Liver (tissue), 8 donors: ENCODE measurements at regions not wholly inside any gene's neighbourhood (a gene's known extent, or its start where the extent isn't known, plus 50 kb on each side); places are given as distances from the start of the nearest gene placed in this dataset.
A peak's percentile ranks its signal among the peaks of the same experiment; 100 is the strongest.

Experiments
- DNase-seq: peaks from one replicate; pipeline ENCODE4 v3.0.0-alpha.2; 2017; ENCODE audit warnings: low spot score
- H3K27ac ChIP-seq, 2 donors: one replicate each; pipeline ENCODE4 v1.7.0; 2013; ENCODE audit warnings: inconsistent platforms in 2 of 2, low read length in 2 of 2, control low read depth in 1 of 2, low read depth in 1 of 2, mild to moderate bottlenecking in 1 of 2
- H3K27me3 ChIP-seq, 4 donors: one replicate each; pipeline versions ENCODE4 v1.6.1 to v1.7.0; 2013; ENCODE audit warnings: low read length in 3 of 4, inconsistent platforms in 1 of 4, mild to moderate bottlenecking in 1 of 4, moderate library complexity in 1 of 4; ENCODE audit not compliant: control insufficient read depth in 4 of 4, insufficient read depth in 4 of 4
- H3K36me3 ChIP-seq, 4 donors: one replicate each; pipeline versions ENCODE4 v1.6.1 to v1.7.0; 2013; ENCODE audit warnings: low read length in 3 of 4, mild to moderate bottlenecking in 3 of 4, low read depth in 1 of 4, moderate library complexity in 1 of 4; ENCODE audit not compliant: control insufficient read depth in 4 of 4, insufficient read depth in 3 of 4
- H3K4me1 ChIP-seq, 4 donors: one replicate each; pipeline versions ENCODE4 v1.6.1 to v1.7.0; 2013; ENCODE audit warnings: low read length in 3 of 4, mild to moderate bottlenecking in 3 of 4, moderate library complexity in 1 of 4; ENCODE audit not compliant: control insufficient read depth in 4 of 4, insufficient read depth in 4 of 4
- H3K4me3 ChIP-seq, 3 donors: one replicate each; pipeline versions ENCODE4 v1.6.1 to v1.7.0; 2013; ENCODE audit warnings: low read length in 3 of 3, control low read depth in 1 of 3, low read depth in 1 of 3, mild to moderate bottlenecking in 1 of 3
- H3K9ac ChIP-seq, 2 donors: one replicate each; pipeline ENCODE4 v1.7.0; 2013; ENCODE audit warnings: low read length in 2 of 2, mild to moderate bottlenecking in 2 of 2, moderate library complexity in 2 of 2, control low read depth in 1 of 2, low read depth in 1 of 2
- H3K9me3 ChIP-seq, 4 donors: one replicate each; pipeline versions ENCODE4 v1.6.1 to v1.7.0; 2013; ENCODE audit warnings: low read length in 3 of 4; ENCODE audit not compliant: control insufficient read depth in 4 of 4
- CTCF ChIP-seq: fragments of 150-350 bp; IDR thresholded peaks from 2 replicates; pipeline ENCODE4 v1.5.1; 2017; ENCODE audit warnings: improper control_type of control experiment, low read depth, low read length; ENCODE audit not compliant: missing input control
- FOXA1 ChIP-seq: IDR thresholded peaks from 2 replicates; pipeline ENCODE4 v1.6.1; 2016; ENCODE audit warnings: antibody characterized with exemption
- FOXA2 ChIP-seq: IDR thresholded peaks from 2 replicates; pipeline ENCODE4 v1.6.1; 2016; ENCODE audit warnings: antibody characterized with exemption
- GABPA ChIP-seq, 2 donors: IDR thresholded peaks in 1 of 2; conservative IDR thresholded peaks in 1 of 2; 2 replicates each; pipeline ENCODE4 v1.6.1; 2016; ENCODE audit warnings: antibody characterized with exemption in 2 of 2, mild to moderate bottlenecking in 1 of 2, moderate library complexity in 1 of 2
- HNF4A ChIP-seq, 2 donors: conservative IDR thresholded peaks; 2 replicates each; pipeline ENCODE4 v1.6.1; 2016; ENCODE audit warnings: antibody characterized with exemption in 2 of 2, mild to moderate bottlenecking in 2 of 2
- HNF4G ChIP-seq: IDR thresholded peaks from 2 replicates; pipeline ENCODE4 v1.6.1; 2016; ENCODE audit warnings: antibody characterized with exemption
- JUND ChIP-seq, 2 donors: IDR thresholded peaks; 2 replicates each; pipeline ENCODE4 v1.6.1; 2016; ENCODE audit warnings: antibody characterized with exemption in 2 of 2
- MAX ChIP-seq: IDR thresholded peaks from 2 replicates; pipeline ENCODE4 v1.6.1; 2016; ENCODE audit warnings: antibody characterized with exemption
- NR2F2 ChIP-seq: IDR thresholded peaks from 2 replicates; pipeline ENCODE4 v1.6.1; 2016; ENCODE audit warnings: antibody characterized with exemption
- RAD21 ChIP-seq, 2 donors: IDR thresholded peaks; 2 replicates each; pipeline ENCODE4 v1.6.1; 2016; ENCODE audit warnings: antibody characterized with exemption in 2 of 2, mild to moderate bottlenecking in 2 of 2
- REST ChIP-seq: IDR thresholded peaks from 2 replicates; pipeline ENCODE4 v1.6.1; 2016; ENCODE audit warnings: antibody characterized with exemption, mild to moderate bottlenecking
- RXRA ChIP-seq, 2 donors: IDR thresholded peaks; 2 replicates each; pipeline ENCODE4 v1.6.1; 2017 to 2018; ENCODE audit warnings: antibody characterized with exemption in 2 of 2, mild to moderate bottlenecking in 1 of 2
- SP1 ChIP-seq: IDR thresholded peaks from 2 replicates; pipeline ENCODE4 v1.6.1; 2018; ENCODE audit warnings: antibody characterized with exemption, mild to moderate bottlenecking
- TAF1 ChIP-seq: conservative IDR thresholded peaks from 2 replicates; pipeline ENCODE4 v1.6.1; 2016; ENCODE audit warnings: antibody characterized with exemption, mild to moderate bottlenecking
- YY1 ChIP-seq: IDR thresholded peaks from 2 replicates; pipeline ENCODE4 v1.6.1; 2016; ENCODE audit warnings: antibody characterized with exemption, mild to moderate bottlenecking
- WGBS: extraction: QIAGEN DNeasy Blood & Tissue Kit; methylation state at CpG from one replicate; pipeline ENCODE4 v1.1.7; 2013; 5-methylcytosine and 5-hydroxymethylcytosine counted together
- TF ChIP-seq, protein P1 (sequence below): IDR thresholded peaks from 2 replicates; pipeline ENCODE4 v1.6.1; 2016; ENCODE audit warnings: antibody characterized with exemption
- donor health status: healthy.
- donor health status: healthy.
- donor health status: healthy.
- donor health status: healthy.
- donor health status: healthy.

GRCh38 chr12:127254420-127254955 lies 1012.5 kb upstream of the TMEM132C start:
- 34% methylated on average over 5 of the region's 5 CpGs for WGBS
- H3K4me1 ChIP-seq: peaks cover 2 to 15% (median 5%) of the 10 kb centered on the region in 4 donors
- H3K27ac ChIP-seq: peak overlapping the region; percentile 57 to 68
- no peaks in the 10 kb centered on the region for H3K36me3 ChIP-seq
- DNase-seq: no peak
- TF ChIP-seq TAF1 (peak; percentile 66), NR2F2 (no peak), RXRA (IDR thresholded peaks at IDR 0.05) (peak; percentile 13 to 53), CTCF (no peak), FOXA1 (peak; percentile 10), REST (peak; percentile 68), JUND (IDR thresholded peaks at IDR 0.05) (peak in 1 of 2 donors; percentile 48), FOXA2 (peak; percentile 57), SP1 (peak; percentile 33), RAD21 (IDR thresholded peaks at IDR 0.05) (peak in 1 of 2 donors; percentile 35), MAX (peak; percentile 38), YY1 (peak; percentile 96), HNF4A (conservative IDR thresholded peaks at IDR 0.05) (peak; percentile 42 to 75)
- TF ChIP-seq, protein P1, sequence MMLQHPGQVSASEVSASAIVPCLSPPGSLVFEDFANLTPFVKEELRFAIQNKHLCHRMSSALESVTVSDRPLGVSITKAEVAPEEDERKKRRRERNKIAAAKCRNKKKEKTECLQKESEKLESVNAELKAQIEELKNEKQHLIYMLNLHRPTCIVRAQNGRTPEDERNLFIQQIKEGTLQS: no peak
- H3K27me3 ChIP-seq: no peaks in the 10 kb centered on the region
- peak overlapping the region in 1 of 3 donors; percentile 2 for H3K4me3 ChIP-seq
- H3K9ac ChIP-seq: no peak overlapping the region
- H3K9me3 ChIP-seq: no peaks in the 10 kb centered on the region

DNA sequence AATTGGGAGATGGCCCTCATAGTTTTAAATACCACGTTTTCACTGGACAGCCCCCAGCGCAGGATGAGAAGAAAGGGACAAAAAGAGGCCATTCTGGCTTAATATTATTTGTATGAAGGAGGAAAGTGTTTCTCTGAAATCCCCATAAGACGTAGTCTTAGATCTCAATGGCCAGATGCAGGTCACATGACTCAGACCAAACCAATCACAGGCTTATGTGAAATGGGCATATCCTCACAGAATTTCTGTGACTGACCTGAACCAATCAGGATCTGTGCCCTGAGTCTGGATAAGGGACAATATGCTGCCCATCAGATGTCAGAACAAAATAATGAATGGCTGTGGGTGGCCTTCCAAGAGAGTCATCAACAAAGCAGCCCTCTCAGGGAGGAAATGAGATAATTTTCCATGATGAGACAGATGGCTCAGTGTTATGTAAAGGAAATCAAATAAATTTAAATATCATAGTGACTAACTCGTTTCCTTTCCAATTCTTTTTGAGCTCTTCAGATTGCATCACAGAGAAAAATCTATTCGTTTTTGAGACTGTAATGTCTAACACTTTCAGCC lies 1009.5 kb upstream of the TMEM132C start:
- TF ChIP-seq MAX (no peak), FOXA2 (no peak), HNF4G (no peak), RXRA (IDR thresholded peaks at IDR 0.05) (no peak), GABPA (IDR thresholded peaks at IDR 0.05 in 1 of 2, conservative IDR thresholded peaks at IDR 0.05 in 1 of 2) (no peak), YY1 (no peak), NR2F2 (no peak), FOXA1 (no peak), RAD21 (IDR thresholded peaks at IDR 0.05) (no peak), JUND (IDR thresholded peaks at IDR 0.05) (no peak), CTCF (no peak)
- TF ChIP-seq, protein P1: no peak
- DNase-seq: no peak
- no peaks in the 10 kb centered on the region for H3K36me3 ChIP-seq
- peaks cover 2 to 15% (median 5%) of the 10 kb centered on the region in 4 donors for H3K4me1 ChIP-seq
- H3K27me3 ChIP-seq: no peaks in the 10 kb centered on the region
- no peaks in the 10 kb centered on the region for H3K9me3 ChIP-seq
- H3K4me3 ChIP-seq: no peak overlapping the region
- no peak overlapping the region for H3K9ac ChIP-seq
- whole genome bisulfite sequencing: 80% methylated on average over 5 of the region's 5 CpGs
- H3K27ac ChIP-seq: no peak overlapping the region
